Large intestine (tissue), 3 donors: ENCODE measurements at regions not wholly inside any gene's neighbourhood (a gene's known extent, or its start where the extent isn't known, plus 50 kb on each side); places are given as distances from the start of the nearest gene placed in this dataset.

Experiments
- DNase-seq, 2 donors: peaks; one replicate each; pipeline versions ENCODE4 v3.0.0 to v3.0.0-alpha.2; 2013
- H3K27ac ChIP-seq: one replicate; pipeline ENCODE4 v1.5.1; 2013; ENCODE audit warnings: low read length
- H3K27me3 ChIP-seq: 2 replicates; pipeline ENCODE4 v1.6.1; 2013; ENCODE audit warnings: low read length; ENCODE audit not compliant: control insufficient read depth, insufficient read depth
- H3K36me3 ChIP-seq: 2 replicates; pipeline ENCODE4 v1.6.1; 2013; ENCODE audit warnings: low read length; ENCODE audit not compliant: control insufficient read depth, insufficient read depth
- H3K4me1 ChIP-seq: one replicate; pipeline ENCODE4 v1.6.1; 2013; ENCODE audit warnings: low read length; ENCODE audit not compliant: control insufficient read depth, insufficient read depth
- H3K4me3 ChIP-seq: one replicate; pipeline ENCODE4 v1.5.1; 2013; ENCODE audit warnings: low read length
- H3K9me3 ChIP-seq: one replicate; pipeline ENCODE4 v1.6.1; 2013; ENCODE audit warnings: mild to moderate bottlenecking, low read depth, low read length, moderate library complexity; ENCODE audit not compliant: control insufficient read depth
- WGBS: methylation state at CpG from one replicate; pipeline ENCODE4 v1.1.5; 2013; ENCODE audit warnings: low lambda C conversion rate; ENCODE audit not compliant: insufficient coverage; 5-methylcytosine and 5-hydroxymethylcytosine counted together

- no peak overlapping the region for H3K27ac ChIP-seq
- H3K9me3 ChIP-seq = no peaks in the 10 kb centered on the region
- H3K27me3 ChIP-seq = no peaks in the 10 kb centered on the region
- WGBS = 75% methylated on average over 2 of the region's 2 CpGs
- H3K4me3 ChIP-seq = no peak overlapping the region
- no peak for DNase-seq
- no peaks in the 10 kb centered on the region for H3K4me1 ChIP-seq
- H3K36me3 ChIP-seq = no peaks in the 10 kb centered on the region
Measured at GRCh38 chr13:59088716-59089115, 1075.0 kb downstream of the DIAPH3 start.

GRCh38 chr13:59094181-59094580 lies 1069.5 kb downstream of the DIAPH3 start:
- no peaks in the 10 kb centered on the region for H3K27me3 ChIP-seq
- no peaks in the 10 kb centered on the region for H3K36me3 ChIP-seq
- no peak overlapping the region for H3K27ac ChIP-seq
- H3K4me1 ChIP-seq = no peaks in the 10 kb centered on the region
- DNase-seq = no peak
- no peaks in the 10 kb centered on the region for H3K9me3 ChIP-seq
- no CpG with 5 or more reads among the region's 2 CpGs for WGBS
- H3K4me3 ChIP-seq = no peak overlapping the region

- no peak overlapping the region for H3K4me3 ChIP-seq
- H3K36me3 ChIP-seq = no peaks in the 10 kb centered on the region
- H3K9me3 ChIP-seq = no peaks in the 10 kb centered on the region
- DNase-seq = no peak
- no peaks in the 10 kb centered on the region for H3K27me3 ChIP-seq
- no CpG with 5 or more reads among the region's 6 CpGs for WGBS
- H3K4me1 ChIP-seq = no peaks in the 10 kb centered on the region
- no peak overlapping the region for H3K27ac ChIP-seq
Measured at GRCh38 chr13:59099182-59099974, 1064.3 kb downstream of the DIAPH3 start.

GRCh38 chr13:59103004-59103768 lies 1060.5 kb downstream of the DIAPH3 start:
- 61% methylated on average over 2 of the region's 4 CpGs for WGBS
- no peaks in the 10 kb centered on the region for H3K27me3 ChIP-seq
- DNase-seq = peak; percentile 7 to 25
- H3K4me3 ChIP-seq = no peak overlapping the region
- H3K4me1 ChIP-seq = no peaks in the 10 kb centered on the region
- H3K27ac ChIP-seq = no peak overlapping the region
- no peaks in the 10 kb centered on the region for H3K9me3 ChIP-seq
- H3K36me3 ChIP-seq = no peaks in the 10 kb centered on the region

GRCh38 chr13:59111751-59112171 lies 1052.0 kb downstream of the DIAPH3 start:
- Histone ChIP-seq H3K4me1 (no peaks in the 10 kb centered on the region), H3K27me3 (no peaks in the 10 kb centered on the region), H3K9me3 (no peaks in the 10 kb centered on the region), H3K4me3 (no peak overlapping the region), H3K27ac (no peak overlapping the region), H3K36me3 (no peaks in the 10 kb centered on the region)
- no peak for DNase-seq
- no CpG with 5 or more reads among the region's 3 CpGs for WGBS

- H3K27me3 ChIP-seq = no peaks in the 10 kb centered on the region
- no peaks in the 10 kb centered on the region for H3K9me3 ChIP-seq
- no peaks in the 10 kb centered on the region for H3K4me1 ChIP-seq
- DNase-seq = peak in 1 of 2 donors; percentile 9
- 100% methylated on average over 3 of the region's 6 CpGs for WGBS
- no peak overlapping the region for H3K27ac ChIP-seq
- H3K36me3 ChIP-seq = no peaks in the 10 kb centered on the region
- no peak overlapping the region for H3K4me3 ChIP-seq
Measured at GRCh38 chr13:59112221-59112718, 1051.5 kb downstream of the DIAPH3 start.

- Histone ChIP-seq H3K9me3 (no peaks in the 10 kb centered on the region), H3K27me3 (no peaks in the 10 kb centered on the region), H3K4me1 (no peaks in the 10 kb centered on the region), H3K4me3 (no peak overlapping the region), H3K27ac (no peak overlapping the region), H3K36me3 (no peaks in the 10 kb centered on the region)
- no peak for DNase-seq
- WGBS = no CpG with 5 or more reads among the region's 2 CpGs
Measured at GRCh38 chr13:59119475-59119874, 1044.3 kb downstream of the DIAPH3 start.

- Histone ChIP-seq H3K27me3 (no peaks in the 10 kb centered on the region), H3K36me3 (no peaks in the 10 kb centered on the region), H3K9me3 (no peaks in the 10 kb centered on the region), H3K27ac (no peak overlapping the region), H3K4me1 (no peaks in the 10 kb centered on the region), H3K4me3 (no peak overlapping the region)
- WGBS = 79% methylated on average over 6 of the region's 7 CpGs
- DNase-seq = no peak
Measured at GRCh38 chr13:59120297-59120843, 1043.4 kb downstream of the DIAPH3 start.

- no peaks in the 10 kb centered on the region for H3K9me3 ChIP-seq
- H3K27ac ChIP-seq = no peak overlapping the region
- H3K27me3 ChIP-seq = no peaks in the 10 kb centered on the region
- no peak overlapping the region for H3K4me3 ChIP-seq
- H3K36me3 ChIP-seq = no peaks in the 10 kb centered on the region
- 100% methylated on average over 1 of the region's 3 CpGs for WGBS
- H3K4me1 ChIP-seq = no peaks in the 10 kb centered on the region
- DNase-seq = no peak
Measured at GRCh38 chr13:59121507-59121906, 1042.2 kb downstream of the DIAPH3 start.

- Histone ChIP-seq H3K4me1 (no peaks in the 10 kb centered on the region), H3K36me3 (no peaks in the 10 kb centered on the region), H3K27me3 (no peaks in the 10 kb centered on the region), H3K4me3 (no peak overlapping the region), H3K9me3 (no peaks in the 10 kb centered on the region), H3K27ac (no peak overlapping the region)
- DNase-seq = no peak
- WGBS = no CpG with 5 or more reads among the region's 3 CpGs
Measured at GRCh38 chr13:59126474-59126873, 1037.3 kb downstream of the DIAPH3 start.
